Tibial artery (tissue), 4 donors: ENCODE measurements at regions not wholly inside any gene's neighbourhood (a gene's known extent, or its start where the extent isn't known, plus 50 kb on each side); places are given as distances from the start of the nearest gene placed in this dataset.

Experiments
- DNase-seq, 2 donors: peaks; one replicate each; pipeline ENCODE4 v3.0.0-alpha.2; 2019
- H3K27ac ChIP-seq, 2 donors: fragments of 200-600 bp; sonication (generic) in 1 of 2; 1 replicate in 1 of 2; 2 replicates in 1 of 2; pipeline ENCODE4 v1.5.1; 2018 to 2019; ENCODE audit warnings: mild to moderate bottlenecking in 1 of 2
- H3K27me3 ChIP-seq, 2 donors: fragments of 200-600 bp; sonication (generic) in 1 of 2; one replicate each; pipeline versions ENCODE4 v1.5.1 to v1.6.0; 2016 to 2019
- H3K36me3 ChIP-seq, 3 donors: fragments of 200-600 bp; sonication (generic) in 2 of 3; one replicate each; pipeline ENCODE4 v1.5.1; 2016 to 2019; ENCODE audit warnings: mild to moderate bottlenecking in 2 of 3
- H3K4me1 ChIP-seq, 4 donors: fragments of 200-600 bp; sonication (generic) in 2 of 4; 1 replicate in 3 of 4; 2 replicates in 1 of 4; pipeline ENCODE4 v1.5.1; 2016 to 2019
- H3K4me3 ChIP-seq, 2 donors: fragments of 200-600 bp; sonication (generic) in 1 of 2; 1 replicate in 1 of 2; 2 replicates in 1 of 2; pipeline ENCODE4 v1.5.1; 2018 to 2019; ENCODE audit warnings: mild to moderate bottlenecking in 2 of 2
- H3K9me3 ChIP-seq, 3 donors: fragments of 200-600 bp; sonication (generic) in 1 of 3; one replicate each; pipeline ENCODE4 v1.5.1; 2016 to 2019
- intact Hi-C: fragments of 100-400 bp; cut with DNase I; formaldehyde crosslinking; loops from one replicate; pipeline ENCODE4 v1.15.0; 2023; ENCODE audit warnings: low total_unique reads
- TF ChIP-seq, protein P1 (sequence below), 2 experiments: fragments of 200-600 bp in 1 of 2; fragments of 450-650 bp in 1 of 2; IDR thresholded peaks; one replicate each; pipeline ENCODE4 v1.5.1; 2017 to 2019; ENCODE audit warnings: antibody characterized with exemption in 2 of 2, mild to moderate bottlenecking in 1 of 2, moderate library complexity in 1 of 2

GRCh38 chr2:149849591-149849990 is 262.0 kb upstream of the MMADHC start:
- DNase-seq, result no peak
- intact Hi-C loops, result no loop called here
- no peaks in the 10 kb centered on the region for H3K9me3 ChIP-seq
- H3K4me1 ChIP-seq, result no peaks in the 10 kb centered on the region
- H3K36me3 ChIP-seq, result no peaks in the 10 kb centered on the region
- H3K27me3 ChIP-seq, result no peaks in the 10 kb centered on the region
- TF ChIP-seq, protein P1, sequence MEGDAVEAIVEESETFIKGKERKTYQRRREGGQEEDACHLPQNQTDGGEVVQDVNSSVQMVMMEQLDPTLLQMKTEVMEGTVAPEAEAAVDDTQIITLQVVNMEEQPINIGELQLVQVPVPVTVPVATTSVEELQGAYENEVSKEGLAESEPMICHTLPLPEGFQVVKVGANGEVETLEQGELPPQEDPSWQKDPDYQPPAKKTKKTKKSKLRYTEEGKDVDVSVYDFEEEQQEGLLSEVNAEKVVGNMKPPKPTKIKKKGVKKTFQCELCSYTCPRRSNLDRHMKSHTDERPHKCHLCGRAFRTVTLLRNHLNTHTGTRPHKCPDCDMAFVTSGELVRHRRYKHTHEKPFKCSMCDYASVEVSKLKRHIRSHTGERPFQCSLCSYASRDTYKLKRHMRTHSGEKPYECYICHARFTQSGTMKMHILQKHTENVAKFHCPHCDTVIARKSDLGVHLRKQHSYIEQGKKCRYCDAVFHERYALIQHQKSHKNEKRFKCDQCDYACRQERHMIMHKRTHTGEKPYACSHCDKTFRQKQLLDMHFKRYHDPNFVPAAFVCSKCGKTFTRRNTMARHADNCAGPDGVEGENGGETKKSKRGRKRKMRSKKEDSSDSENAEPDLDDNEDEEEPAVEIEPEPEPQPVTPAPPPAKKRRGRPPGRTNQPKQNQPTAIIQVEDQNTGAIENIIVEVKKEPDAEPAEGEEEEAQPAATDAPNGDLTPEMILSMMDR (IDR thresholded peaks at IDR 0.05), result no peak
- no peak overlapping the region for H3K27ac ChIP-seq
- no peak overlapping the region for H3K4me3 ChIP-seq

DNA sequence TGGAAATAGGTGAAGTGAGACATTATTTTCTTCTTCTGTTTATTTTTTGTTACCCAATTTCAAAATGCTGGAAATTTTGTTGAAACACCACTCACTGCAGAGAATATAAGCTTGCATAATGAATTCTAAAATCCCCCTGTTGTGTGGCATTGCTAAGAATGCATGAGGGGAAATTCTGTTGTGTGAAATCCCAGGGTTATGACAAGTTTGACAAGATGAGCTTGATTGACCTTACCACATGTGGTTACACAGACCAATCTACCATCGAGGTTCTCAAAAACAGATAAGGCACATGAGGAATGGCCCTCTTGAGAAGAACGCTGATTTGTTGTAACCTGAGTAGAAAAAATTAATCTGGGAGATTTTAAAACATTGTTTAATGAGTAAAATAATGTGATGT is 261.6 kb upstream of the MMADHC start:
- TF ChIP-seq, protein P1 (IDR thresholded peaks at IDR 0.05), result no peak
- Histone ChIP-seq H3K27me3 (no peaks in the 10 kb centered on the region), H3K4me3 (no peak overlapping the region), H3K9me3 (no peaks in the 10 kb centered on the region), H3K27ac (no peak overlapping the region), H3K4me1 (no peaks in the 10 kb centered on the region), H3K36me3 (no peaks in the 10 kb centered on the region)
- DNase-seq, result no peak
- intact Hi-C loops, result no loop called here

DNA sequence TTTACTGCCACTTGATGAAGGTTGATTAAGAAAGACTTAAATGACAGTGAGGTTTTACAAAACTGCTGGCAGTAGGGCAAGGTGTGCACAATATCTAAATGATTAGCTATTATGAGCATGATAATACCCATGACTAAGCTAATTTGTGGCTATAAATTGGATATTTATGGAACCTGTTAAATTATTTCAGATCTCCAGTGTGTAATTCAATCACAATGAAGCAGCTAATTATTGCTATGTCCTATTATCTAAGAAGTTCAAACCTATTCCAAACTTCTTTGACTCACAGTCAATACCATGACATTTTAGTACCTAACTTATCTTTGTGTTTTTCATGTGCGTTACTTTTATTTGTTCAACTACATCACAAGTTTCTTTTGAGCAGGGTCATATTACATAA is 253.8 kb upstream of the MMADHC start:
- TF ChIP-seq, protein P1 (IDR thresholded peaks at IDR 0.05), result no peak
- Histone ChIP-seq H3K4me3 (no peak overlapping the region), H3K27me3 (no peaks in the 10 kb centered on the region), H3K4me1 (no peaks in the 10 kb centered on the region), H3K27ac (no peak overlapping the region), H3K36me3 (no peaks in the 10 kb centered on the region), H3K9me3 (no peaks in the 10 kb centered on the region)
- intact Hi-C loops, result no loop called here
- no peak for DNase-seq

- H3K4me1 ChIP-seq, result no peaks in the 10 kb centered on the region
- H3K27me3 ChIP-seq, result no peaks in the 10 kb centered on the region
- H3K4me3 ChIP-seq, result no peak overlapping the region
- no peak overlapping the region for H3K27ac ChIP-seq
- TF ChIP-seq, protein P1 (IDR thresholded peaks at IDR 0.05), result no peak
- peaks cover 0 to 5% (median 0%) of the 10 kb centered on the region in 3 donors for H3K9me3 ChIP-seq
- intact Hi-C loops, result no loop called here
- H3K36me3 ChIP-seq, result no peaks in the 10 kb centered on the region
- no peak for DNase-seq
Measured at GRCh38 chr2:149832324-149832723, 244.7 kb upstream of the MMADHC start.

DNA sequence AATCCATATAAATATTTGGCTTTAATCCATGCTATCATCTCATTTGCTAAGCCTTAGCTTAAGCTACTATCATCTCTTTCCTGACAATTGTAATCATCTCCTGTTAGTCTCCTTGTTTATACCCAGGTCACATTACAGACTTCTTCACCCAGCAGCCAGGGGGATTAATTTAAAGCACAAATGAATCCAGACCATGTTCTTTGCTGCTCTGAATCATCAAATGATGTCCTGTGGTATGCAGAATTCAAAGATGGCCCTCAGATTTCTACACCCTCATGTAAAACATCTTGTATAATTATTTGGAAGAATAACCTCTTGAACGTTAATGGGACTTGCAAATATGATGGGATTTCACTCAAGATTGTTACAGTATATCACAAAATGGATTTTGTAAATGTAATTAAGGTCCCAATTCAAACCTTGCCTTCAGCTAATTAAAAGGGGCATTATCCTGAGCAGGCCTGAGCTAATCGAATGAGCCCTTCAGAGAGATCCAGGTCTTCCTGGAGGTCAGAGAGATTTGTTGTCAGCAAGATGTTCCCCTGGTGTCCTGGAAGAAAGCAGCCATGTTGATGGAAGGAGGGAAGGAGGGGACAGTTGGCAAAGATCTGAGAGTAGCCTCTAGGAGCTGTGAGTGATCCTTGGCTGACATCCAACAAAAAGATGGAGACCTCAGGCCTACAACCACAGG is 241.1 kb upstream of the MMADHC start:
- Histone ChIP-seq H3K27ac (no peak overlapping the region), H3K9me3 (no peaks in the 10 kb centered on the region), H3K4me1 (no peaks in the 10 kb centered on the region), H3K27me3 (no peaks in the 10 kb centered on the region), H3K4me3 (no peak overlapping the region), H3K36me3 (no peaks in the 10 kb centered on the region)
- TF ChIP-seq, protein P1 (IDR thresholded peaks at IDR 0.05), result no peak
- intact Hi-C loops, result no loop called here
- DNase-seq, result no peak
